Activated T-helper 1 cell treated with anti-CD3 and anti-CD28 coated beads, Interleukin-2, amount 50 U/mL, for 16 hours (primary cell): ENCODE measurements at regions not wholly inside any gene's neighbourhood (a gene's known extent, or its start where the extent isn't known, plus 50 kb on each side); places are given as distances from the start of the nearest gene placed in this dataset.
"Not testable (repeated sequence)": the region's sequence is repeated elsewhere in the genome, so short reads cannot be mapped to it uniquely, and the experiment has no call there.

Experiments
- DNase-seq, 2 donors: peaks; one replicate each; pipeline ENCODE4 v3.0.0-alpha.2; 2020; ENCODE audit warnings: low read depth in 1 of 2, low spot score in 1 of 2

DNA sequence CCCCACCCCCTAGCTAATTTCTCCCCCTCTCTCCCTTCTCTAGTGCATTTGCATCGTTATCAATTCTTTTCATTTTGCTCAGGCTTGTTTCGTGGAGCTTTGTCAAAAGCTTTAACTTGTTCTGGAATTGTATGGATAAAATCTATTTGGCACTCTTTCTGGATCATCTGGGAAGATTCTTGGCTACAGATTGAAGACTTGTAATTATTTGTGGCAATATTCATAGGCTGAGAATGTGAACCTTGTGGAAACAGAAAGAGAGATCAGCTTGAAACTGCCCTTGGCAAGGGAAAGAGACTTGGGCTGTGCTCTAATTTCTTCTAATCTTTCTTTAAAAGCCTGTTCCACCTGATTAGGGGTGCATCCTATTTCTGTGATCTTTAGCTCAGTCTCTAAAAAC, 340.6 kb upstream of the DAB2 start:
- no peak for DNase-seq

DNA sequence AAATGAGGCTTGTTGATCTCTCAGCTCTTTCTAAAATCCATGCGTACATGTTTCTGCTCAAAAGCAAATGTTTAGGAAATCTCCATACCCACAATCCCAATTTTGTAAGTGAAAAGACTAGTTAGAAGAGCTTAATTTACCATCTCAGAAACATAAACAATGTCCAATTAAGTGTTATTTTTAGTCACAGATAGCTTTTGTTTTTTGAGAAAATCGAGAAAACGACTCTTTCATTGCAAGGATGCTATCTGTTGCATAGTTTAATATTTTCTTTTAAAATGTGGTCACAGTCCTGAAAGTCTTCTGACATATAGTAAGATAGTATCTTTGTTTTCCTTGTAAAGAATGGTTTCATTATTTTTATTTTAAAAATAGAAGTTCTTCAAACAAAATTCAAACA, 338.0 kb upstream of the DAB2 start:
- DNase-seq = no peak

DNA sequence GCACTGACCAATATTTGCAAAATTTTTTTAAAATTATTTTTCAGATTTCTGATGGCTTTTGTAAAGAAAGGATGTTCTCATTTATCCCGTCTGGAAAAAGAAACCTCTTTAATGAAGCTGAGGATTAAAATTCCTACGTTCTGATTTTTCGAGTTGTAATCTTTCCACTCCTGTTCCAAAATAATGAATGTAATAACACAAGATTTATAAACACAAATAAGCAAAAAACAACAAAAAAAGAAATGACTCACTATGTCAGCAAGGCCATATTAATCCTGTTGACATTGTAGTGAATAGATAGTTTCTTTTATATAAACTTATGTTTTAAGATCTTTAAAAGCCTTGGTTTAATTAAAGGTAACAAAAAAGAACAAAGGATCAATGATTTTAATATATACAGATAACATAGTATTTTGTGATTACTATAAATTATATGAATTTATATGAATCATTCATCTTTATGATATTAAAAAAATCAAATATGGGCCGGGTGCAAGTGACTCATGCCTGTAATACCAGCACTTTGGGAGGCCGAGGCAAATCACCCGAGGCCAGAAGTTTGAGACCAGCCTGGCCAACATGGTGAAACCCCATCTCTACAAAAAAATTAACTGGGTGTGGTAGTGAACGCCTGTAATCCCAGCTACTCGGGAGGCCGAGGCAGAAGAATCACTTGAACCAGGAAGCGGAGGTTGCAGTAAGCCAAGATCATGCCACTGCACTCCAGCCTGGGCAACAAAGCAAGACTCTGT, 336.6 kb upstream of the DAB2 start:
- DNase-seq = no peak

DNA sequence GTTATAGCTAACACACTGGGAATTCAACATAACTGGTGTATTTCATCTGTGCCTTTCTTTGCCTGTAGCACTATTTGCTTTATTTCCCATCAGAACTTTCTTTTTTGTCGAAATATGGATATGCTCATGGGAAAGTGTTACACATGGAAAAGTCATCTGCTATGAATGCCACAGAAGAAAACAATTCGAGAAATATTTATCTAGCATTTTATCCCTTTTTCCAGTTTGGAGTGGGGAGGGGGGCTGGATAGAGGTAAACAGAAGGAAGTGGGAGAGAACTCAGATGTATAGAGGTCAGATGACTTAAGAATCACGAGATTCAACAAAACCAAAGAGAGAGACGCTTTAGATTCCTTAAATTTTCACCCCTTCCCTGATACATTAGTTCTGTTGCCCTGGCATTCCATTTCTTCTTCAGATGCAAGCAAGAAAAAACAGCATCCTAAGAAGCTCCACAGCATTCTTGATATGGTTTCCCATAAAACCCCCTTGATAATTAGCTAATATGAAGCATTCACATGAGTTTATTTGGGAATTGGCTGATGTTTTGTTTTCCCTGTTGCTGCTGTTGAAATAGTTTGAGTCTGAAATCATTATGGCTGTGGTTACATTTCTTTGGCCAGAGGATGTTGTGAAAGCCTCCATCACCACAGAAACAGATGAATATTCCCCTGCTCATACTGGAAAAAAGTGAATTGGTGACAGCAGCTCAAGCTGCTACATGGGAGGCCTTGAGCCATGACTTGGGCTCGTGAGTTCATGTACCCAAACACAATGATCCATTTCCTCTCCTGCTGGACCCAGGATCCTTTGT, 335.8 kb upstream of the DAB2 start:
- DNase-seq = no peak

DNA sequence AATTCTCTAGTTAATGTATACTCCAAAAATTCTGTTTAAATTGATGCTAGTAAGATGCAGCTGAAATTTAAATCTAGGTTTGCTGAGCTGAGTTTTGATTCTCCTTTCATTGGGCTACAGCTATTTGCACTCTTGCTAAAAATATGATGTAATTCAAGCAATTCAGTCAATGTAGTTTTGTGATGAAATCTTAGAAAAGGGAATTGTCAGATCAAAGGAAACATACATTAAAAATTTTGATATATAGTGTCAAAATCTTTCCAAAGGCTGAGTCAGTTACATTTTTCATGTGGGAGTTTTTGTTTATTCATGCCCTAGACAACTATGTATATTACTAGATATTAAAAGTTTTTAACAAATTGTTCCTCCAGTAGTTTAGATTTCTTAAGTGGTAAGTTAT, 334.9 kb upstream of the DAB2 start:
- DNase-seq = no peak

DNA sequence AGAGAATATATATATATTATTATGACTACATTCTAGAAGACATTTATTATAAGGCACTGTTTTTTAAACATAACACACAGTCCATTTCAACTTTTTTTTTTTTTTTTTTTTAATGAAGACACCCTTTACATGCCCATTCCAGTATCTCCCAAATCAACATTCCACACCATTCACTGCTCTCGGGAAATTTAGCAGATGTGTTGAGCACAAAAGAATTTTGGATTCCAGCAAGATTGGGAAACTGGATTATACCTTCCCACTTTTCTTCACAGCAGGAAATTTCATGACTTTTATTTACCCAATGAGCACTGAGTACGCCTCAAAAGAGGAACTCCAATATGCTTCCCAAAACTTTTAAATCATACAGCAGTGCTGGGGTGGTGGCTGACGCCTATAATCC, 333.6 kb upstream of the DAB2 start:
- no peak for DNase-seq

DNA sequence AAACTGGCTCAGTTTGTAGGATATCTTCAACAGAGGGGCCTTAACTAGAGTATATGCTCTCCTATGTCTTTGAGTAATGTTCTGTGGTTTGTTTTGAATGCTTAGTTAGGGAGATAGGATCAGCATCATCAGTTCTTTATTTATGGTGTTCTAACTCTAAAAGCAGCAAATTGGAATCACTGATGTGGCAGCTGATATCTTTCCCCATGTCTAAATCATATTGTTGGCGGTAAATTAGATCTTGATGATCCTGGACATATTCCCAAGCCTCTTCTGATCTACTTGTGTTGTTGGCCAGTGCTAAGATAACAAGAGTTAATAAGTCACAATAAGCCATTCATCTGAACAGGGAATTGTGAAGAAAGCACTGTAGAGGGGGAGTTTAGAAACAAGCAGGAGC, 332.4 kb upstream of the DAB2 start:
- no peak for DNase-seq

DNA sequence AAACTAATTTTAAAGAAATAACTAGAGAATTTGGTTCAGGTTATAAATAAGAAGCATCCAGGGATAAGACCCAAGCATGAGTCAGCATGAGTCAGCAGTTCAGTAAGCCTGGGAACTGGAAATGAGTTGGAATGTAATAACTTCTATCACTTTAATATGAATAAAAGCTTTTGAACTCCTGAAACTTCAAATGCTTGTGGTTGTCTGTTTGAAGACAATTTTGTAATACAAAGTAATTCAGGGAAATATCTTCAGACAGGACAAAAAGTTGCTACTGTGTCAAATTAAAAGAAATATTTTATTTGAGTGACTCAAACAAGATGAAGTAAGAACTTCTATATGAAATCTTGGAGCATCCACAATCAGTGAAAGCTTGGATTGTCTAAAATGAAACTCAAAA, 331.2 kb upstream of the DAB2 start:
- no peak for DNase-seq

DNA sequence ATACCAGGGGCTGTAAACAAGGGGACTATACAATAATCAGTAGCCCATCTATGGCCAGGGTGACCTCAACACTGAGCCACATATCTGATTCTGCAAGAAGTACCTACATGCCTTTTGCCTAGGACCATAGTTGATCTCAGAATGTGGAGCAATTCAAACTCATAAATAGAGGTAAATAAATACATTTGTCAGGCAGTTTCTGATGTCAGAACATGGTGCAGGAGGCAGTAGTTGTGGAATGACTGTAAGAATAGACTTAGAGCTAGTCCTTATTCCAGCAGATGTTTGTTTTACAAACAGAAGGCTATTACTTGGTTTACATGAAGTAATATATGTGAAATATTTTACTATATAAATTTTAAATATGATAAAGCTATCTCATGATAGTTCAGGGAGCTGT, 330.7 kb upstream of the DAB2 start:
- DNase-seq = no peak

DNA sequence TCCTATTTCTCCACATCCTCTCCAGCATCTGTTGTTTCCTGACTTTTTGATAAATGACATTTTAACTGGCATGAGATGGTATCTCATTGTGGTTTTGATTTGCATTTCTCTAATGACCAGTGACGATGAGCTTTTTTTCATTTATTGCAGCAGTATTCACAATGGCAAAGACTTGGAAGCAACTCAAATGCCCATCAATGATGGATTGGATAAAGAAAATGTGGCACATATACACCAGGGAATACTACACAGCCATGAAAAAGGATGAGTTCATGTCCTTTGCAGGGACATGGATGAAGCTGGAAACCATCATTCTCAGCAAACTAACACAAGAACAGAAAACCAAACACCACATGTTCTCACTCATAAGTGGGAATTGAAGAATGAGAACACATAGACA, 329.0 kb upstream of the DAB2 start:
- not testable (repeated sequence) for DNase-seq

DNA sequence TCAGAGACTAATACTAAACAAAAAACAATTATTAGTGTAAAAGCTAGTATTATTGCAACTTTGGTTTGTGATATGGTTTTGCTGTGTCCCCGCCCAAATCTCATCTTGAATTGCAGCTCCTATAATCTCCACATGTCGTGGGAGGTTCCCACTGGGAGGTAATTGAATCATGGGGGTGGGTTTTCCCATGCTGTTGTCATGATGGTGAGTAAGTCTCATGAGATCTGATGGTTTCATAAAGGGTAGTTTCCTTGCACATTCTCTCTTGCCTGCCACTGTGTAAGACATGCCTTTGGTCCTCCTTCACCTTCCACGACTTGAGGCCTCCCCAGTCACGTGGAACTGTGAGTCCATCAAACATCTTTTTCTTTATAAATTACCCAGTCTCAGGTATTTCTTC, 325.9 kb upstream of the DAB2 start:
- no peak for DNase-seq

DNA sequence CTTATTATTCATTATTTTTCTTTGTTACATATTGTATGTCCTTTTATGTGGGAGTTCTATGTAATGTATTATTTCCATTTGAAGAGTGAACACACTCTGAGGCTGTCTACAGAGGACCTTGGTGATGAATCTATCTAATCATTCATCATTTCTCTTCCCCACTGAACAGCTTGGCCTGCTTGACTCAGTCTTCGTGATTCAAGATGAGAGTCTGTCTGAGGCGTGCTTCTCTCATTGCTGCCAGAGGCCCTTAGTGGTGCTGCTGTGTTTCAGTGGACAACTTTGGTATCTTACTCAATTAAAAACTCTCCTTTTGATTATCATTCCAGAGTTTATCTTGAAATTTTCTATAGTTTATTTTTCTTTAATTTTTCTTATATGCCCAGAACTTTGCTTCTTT, 318.1 kb upstream of the DAB2 start:
- DNase-seq = no peak

DNA sequence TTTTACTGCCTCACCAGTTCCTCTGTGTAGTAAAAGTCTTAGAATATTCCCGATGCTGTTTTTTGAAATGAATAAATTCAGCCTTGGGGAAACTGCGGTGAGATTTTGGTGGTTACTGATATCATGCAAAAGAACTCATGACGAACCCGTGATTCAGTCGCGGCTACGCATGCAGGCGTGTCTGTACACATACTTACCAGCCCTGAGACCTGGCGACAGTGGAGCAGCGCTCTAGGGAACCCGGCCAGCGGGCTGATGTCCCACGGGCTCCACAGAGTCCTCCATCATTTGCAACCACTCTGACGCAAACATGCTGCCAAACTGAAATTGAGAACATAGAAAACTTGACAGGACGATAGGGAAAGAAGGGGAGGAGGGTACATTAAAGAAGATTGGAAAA, 315.6 kb upstream of the DAB2 start:
- DNase-seq = no peak

DNA sequence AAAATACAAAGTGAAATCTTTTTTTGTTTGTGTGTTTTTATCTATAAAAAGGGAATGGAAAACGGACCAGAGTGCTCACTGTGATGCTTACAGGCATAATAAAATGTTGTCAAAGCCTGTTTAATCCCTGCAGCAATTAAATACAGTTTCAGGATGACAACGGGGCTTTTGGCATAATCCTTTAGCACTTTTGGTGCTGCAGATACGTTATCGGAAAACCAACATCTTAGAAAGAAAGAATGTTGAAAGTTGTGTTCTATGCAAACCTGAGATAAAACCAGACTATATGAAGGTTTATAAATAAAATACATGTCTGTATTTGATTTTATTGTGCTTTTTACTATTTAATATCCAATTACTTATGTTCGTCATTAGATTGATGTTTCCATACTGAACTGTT, 307.4 kb upstream of the DAB2 start:
- DNase-seq = no peak

DNA sequence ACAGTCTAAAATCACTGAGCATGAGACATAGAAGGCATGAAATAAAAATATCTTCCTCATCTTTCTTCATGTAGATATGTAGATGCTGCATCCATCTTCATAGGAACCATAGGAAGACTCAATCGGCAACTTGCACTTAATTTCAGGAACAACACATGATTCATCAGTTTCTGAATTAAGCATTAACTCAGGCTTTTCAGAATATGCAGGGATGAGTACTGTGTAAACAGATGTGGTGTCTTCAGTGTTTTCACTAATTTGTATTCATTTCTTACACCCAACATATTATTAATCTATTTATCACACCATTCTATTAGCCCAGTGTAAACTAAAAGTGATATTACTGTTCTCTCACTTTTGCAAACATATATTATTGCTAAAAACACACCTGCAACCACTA, 305.9 kb upstream of the DAB2 start:
- no peak for DNase-seq

DNA sequence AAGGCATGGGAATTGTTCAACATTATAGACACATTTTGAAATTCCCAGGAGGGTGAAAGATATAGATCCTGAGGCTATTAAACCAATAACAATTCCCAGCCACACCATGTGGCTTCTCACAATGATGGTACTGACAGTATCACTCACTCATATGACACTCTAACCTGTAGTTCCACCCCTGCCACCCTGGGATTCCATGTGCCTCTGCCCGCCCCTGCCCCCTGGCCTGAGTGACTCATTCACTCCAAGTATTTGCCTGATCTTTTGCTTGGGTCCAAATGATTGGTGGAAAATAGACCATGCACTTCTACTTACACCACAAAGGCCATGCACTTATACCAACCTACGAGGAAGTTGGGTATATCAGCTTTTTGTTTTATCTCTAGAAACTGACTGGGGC, 305.2 kb upstream of the DAB2 start:
- no peak for DNase-seq

DNA sequence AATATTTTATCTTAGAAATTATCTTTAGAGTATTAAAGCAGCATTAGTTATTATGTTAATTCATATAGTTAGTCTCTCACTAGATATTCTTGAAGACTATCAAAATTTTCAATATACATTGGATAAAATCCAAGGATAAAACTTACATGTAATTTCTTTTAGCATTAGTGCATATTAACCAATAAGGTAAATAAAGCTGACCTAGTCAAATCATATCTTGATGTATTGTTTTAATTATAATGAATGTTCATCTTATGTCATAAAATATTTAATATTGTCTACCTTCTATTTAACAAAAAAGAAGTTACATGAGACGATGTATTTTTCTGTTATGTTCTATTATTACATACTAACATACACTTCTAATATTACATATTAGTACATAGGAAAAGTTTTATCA, 301.7 kb upstream of the DAB2 start:
- no peak for DNase-seq

DNA sequence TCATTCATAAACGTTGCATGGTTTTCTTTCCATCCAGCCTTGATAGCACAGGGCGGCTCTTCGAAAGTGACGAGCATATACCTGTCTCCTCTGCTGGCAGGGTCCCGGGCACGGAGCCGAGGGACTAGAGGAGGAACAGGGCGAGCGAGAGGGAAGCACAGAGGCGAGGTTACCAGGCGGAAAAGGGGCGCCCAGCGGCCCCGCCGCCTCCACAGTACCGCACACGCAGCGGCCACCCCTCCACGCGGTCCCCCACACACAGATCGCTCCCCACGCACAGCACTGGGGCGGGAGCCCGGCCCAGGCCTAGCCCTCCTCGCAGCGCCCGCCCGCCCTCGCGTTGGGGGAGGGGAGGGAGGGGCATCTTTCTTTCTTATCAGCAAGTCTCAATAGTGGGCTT, 296.6 kb upstream of the DAB2 start:
- DNase-seq = no peak

DNA sequence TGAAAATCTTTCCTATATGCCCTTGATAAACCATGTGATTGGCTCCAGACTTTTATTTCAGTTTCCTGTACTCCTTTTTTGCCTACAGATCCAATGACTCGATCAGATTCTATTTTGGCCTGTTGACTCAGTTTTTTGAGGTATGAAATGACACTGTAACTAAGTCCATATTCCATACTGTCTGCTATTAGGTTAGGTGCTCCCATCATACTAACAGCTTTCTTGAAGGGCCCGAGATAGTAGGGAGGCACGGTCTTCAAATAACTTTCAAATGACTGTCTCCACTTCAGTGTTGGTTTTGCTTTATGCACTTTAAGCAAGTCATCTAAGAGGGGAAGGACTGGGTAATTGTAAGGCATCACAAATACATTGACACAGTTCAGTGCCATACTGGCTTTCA, 295.4 kb upstream of the DAB2 start:
- DNase-seq = no peak

DNA sequence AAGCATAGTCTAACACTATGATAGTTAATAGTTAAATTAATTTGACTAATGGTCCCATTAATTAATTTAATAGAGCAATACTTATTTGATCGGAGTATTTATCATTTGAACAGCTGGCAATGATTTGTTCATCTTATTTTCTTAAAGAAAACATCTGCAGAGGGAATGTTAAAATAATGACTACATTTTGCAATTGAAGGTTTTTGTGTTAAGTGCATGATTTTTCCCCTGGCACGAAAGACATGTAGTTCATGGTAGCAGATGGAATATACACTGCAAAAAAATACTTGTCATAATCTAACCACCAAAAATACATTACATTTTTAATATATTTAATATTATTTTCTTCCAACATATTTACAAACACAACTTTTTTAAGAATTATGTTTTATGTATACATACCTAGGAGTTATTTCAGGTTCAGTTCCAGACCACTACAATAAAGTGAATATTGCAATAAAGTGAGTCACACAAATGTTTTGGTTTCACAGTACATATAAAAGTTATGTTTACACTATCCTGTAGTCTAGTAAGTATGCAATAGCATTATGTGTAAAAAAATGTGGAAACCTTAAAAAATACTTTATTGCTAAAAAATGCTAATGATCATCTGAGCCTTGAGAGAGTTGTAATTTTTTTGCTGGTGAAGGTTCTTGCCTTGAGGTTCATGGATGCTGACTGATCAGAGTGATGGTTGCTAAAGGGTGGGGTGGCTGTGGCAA, 292.6 kb upstream of the DAB2 start:
- DNase-seq = no peak

DNA sequence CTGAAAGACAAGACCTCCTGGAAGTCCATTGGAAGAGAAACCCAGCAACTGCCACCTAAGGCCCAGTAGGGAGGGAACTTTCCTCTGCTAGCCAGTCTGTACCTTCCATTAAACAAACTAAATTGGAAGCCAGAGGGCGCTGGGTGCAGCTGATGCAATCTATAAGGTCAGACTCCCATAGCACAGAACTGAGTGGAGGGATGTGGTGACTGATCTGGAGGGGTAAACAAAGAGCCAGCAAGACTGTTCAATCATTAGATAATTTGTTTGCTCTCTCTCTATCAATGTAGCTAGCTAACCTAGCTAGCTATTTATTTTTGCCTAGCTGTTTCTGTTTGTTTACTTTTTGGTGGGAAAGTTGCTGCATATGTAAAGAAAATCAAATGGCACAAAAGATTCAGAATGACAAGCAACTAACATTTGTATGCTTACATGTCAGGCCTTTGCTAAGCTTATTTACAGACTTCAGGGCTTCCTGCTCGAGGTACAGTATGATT, 291.8 kb upstream of the DAB2 start:
- peak in 1 of 2 donors; percentile 6 for DNase-seq
